ENCODE measurements at regions not wholly inside any gene's neighbourhood (a gene's known extent, or its start where the extent isn't known, plus 50 kb on each side); places are given as distances from the start of the nearest gene placed in this dataset.

- no peak for DNase-seq (ENCODE audit: low read depth)
Observed at GRCh38 chr7:22657479-22657878, 69.5 kb upstream of the IL6 start.

- DNase-seq (ENCODE audit: low read depth): no peak
Observed at GRCh38 chr7:22655781-22656180, 71.2 kb upstream of the IL6 start.

DNA sequence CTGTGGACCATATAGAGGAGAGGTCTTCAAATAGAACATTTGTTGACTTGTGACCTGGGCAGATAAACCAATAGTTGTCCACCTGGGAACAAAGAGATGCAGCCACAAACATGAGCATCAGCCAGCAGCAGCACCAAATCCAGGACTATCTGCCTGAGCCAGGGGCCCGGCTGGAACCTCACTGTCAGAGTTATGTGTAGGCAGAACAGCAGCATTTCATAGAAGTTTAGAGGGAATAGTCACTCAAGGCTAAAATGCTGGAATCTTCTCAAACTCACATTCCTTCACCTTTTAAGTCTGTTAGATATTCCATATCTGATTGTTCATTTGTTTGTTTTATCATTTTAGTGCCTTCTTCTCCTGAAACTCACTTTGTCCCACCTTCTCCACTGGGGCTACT is 72.2 kb upstream of the IL6 start:
- DNase-seq (ENCODE audit: low read depth): no peak

- DNase-seq (ENCODE audit: low read depth): no peak
Observed at GRCh38 chr7:22653951-22654350, 73.0 kb upstream of the IL6 start.

- DNase-seq (ENCODE audit: low read depth): no peak
Observed at GRCh38 chr7:22651534-22652243, 75.3 kb upstream of the IL6 start.

GRCh38 chr7:22651036-22651435 is 76.0 kb upstream of the IL6 start:
- DNase-seq (ENCODE audit: low read depth): no peak

DNA sequence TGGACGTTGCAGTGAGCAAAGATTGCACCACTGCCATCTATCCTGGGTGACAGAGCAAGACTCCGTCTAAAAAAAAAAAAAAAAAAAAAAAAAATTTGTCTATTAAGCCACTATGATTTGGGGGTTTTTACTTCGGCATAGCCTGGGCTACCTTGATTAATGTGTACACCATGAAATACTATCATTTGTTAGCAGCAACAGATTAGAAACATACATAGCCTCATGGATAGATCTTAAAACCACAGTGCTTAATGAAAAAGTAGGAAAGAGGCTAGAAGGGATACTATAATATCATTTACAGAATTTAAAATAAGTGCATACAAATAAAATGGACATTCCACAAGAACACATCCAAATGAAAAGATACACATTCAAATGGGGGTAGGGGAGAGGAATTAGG is 77.3 kb upstream of the IL6 start:
- DNase-seq (ENCODE audit: low read depth): no peak

GRCh38 chr7:22647451-22648257 is 79.3 kb upstream of the IL6 start:
- no peak for DNase-seq (ENCODE audit: low read depth)

GRCh38 chr7:22645418-22646181 is 81.4 kb upstream of the IL6 start:
- DNase-seq (ENCODE audit: low read depth): no peak

DNA sequence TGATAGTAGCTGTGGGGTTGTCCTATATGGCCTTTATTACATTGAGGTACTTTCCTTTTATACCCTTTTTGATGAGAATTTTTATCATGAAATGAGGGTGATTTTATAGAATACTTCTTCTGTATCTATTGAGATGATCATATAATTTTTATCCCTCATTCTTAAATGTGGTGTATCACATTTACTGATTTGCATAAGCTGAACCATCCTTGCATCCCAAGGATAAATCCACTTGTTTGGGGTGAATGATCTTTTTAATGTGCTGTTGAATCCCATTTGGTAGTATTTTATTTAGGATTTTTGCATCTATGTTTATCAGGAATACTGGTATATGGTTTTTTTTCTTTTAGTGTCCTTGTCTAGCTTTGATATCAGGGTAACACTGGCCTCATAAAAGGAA is 84.5 kb upstream of the IL6 start:
- no peak for DNase-seq (ENCODE audit: low read depth)

GRCh38 chr7:22640269-22640668 is 86.7 kb upstream of the IL6 start:
- no peak for DNase-seq (ENCODE audit: low read depth)

DNA sequence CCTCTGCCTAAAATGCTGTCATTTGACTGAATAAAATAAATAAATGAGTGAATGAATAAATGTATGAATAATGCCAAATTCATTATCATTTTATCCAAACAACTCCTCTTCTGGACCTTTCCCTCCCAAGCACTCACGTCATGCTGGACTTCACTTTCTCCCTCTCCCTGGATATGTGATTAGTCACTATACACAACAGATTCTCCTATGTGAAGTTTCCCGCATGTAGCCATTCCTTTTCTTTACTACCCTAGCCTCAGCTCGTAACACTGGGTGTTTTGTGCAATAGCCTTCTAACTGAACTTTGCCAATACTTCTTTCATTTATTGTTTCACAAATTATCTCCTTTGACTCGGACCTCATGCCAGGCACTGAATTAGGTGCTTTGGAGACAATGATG is 87.6 kb upstream of the IL6 start:
- DNase-seq (ENCODE audit: low read depth): no peak

DNA sequence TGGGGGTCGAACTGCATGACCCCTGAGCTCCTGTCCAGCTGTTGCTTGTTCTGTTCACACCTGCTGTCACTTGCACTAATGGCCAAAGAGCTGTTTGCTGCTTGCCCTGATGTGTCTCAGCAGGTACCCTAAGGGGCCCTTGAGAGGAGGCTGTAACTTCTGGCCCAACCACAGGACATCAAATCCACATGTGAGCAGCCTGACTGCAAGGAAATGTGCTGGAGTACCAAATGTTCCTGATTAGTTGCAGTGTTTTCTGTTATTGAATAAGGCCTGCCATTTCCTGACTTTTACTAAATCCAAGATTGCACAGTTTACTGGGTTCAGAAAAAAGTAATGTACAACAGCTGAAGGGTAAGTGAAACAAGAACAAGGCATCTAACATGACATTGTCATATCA is 91.7 kb upstream of the IL6 start:
- DNase-seq (ENCODE audit: low read depth): no peak

- DNase-seq (ENCODE audit: low read depth): no peak
Observed at GRCh38 chr7:22633954-22634474, 93.0 kb upstream of the IL6 start.

DNA sequence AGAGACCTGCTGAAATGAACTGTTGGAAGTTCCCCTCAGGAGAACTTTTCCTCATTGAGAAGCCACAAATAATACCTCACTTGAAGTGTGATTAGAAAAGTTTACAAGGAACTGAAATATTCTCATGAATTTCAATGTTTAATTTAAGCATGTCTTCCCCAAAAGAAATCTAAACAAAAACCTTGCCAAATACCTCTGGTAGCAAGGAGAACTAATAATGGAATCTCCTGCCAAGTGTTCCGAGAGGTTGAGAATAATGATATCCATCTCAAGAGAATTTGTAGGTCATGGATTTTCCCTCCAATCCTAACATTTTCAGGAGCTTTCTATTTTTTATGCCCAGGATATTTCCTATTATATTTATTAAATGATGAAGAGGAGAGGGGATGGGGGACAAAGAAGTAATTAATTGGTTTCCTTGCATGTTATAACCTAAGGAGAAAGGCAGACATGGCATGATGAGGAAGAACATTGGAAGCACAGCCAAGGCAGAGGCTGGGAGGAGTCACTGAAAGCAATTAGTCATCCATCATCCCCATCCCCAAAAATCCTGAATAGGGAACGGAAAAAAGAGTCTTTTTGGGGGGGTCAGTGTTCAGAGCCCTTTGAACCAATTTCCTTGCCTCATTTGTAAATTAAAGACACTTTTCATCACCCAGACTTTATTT is 93.6 kb upstream of the IL6 start:
- DNase-seq (ENCODE audit: low read depth): no peak

DNA sequence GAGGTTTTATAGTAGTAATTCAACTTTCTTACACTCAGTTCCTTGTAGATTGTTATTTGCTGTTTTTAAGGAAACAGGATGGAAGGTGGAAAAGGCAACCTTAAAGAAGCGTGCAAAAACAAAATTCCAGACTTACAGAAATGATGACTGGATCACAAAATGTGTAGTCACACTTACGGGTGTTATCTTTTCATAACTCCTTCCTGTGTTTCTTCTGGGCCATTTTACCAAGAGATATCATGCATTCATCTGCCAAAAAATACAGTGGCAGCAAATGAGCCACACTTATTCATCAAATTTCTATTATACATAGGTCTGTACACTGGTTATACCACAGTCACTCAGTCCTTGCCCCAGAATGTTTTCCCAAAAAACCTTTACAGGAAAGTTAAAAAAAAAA is 94.3 kb upstream of the IL6 start:
- no peak for DNase-seq (ENCODE audit: low read depth)

DNA sequence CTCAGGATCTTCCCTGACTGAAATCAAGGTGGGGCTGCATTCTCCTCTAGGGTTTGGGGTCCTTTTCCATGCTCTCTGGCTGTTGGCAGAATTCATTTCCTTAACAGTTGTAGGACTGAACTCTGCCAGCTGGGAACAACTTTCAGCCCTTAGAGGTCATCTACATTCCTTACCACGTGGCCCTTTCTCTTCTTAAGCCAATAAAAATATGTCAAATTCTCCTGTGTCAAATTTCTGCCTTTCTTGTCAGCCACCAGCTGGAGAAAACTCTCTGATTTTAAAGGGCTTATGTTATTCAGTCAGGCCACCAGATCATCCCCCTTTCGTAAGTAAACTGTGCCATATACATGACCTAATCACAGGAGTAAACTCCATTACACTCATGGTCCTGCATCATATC is 95.3 kb upstream of the IL6 start:
- no peak for DNase-seq (ENCODE audit: low read depth)

GRCh38 chr7:22630069-22630468 is 96.9 kb upstream of the IL6 start:
- DNase-seq (ENCODE audit: low read depth): no peak

GRCh38 chr7:22629056-22629455 is 97.9 kb upstream of the IL6 start:
- DNase-seq (ENCODE audit: low read depth): no peak

- no peak for DNase-seq (ENCODE audit: low read depth)
Observed at GRCh38 chr7:22628112-22628511, 98.9 kb upstream of the IL6 start.

- no peak for DNase-seq (ENCODE audit: low read depth)
Observed at GRCh38 chr7:22627136-22627535, 99.9 kb upstream of the IL6 start.

GRCh38 chr7:22625251-22625650 is 101.7 kb upstream of the IL6 start:
- DNase-seq (ENCODE audit: low read depth): no peak

All from GM04504 (cell line).